ENCODE measurements at regions not wholly inside any gene's neighbourhood (a gene's known extent, or its start where the extent isn't known, plus 50 kb on each side); places are given as distances from the start of the nearest gene placed in this dataset.

- no peak overlapping the region for H3K27ac ChIP-seq (ENCODE audit: low read length)
- no peak for DNase-seq
- 91% methylated on average over 10 of the region's 10 CpGs for WGBS (ENCODE audit: insufficient coverage)
- H3K4me1 ChIP-seq (ENCODE audit: control insufficient read depth, insufficient read depth, low read length), result no peaks in the 10 kb centered on the region
- H3K27me3 ChIP-seq (ENCODE audit: control insufficient read depth, insufficient read depth, low read length), result no peaks in the 10 kb centered on the region
- no peak overlapping the region for H3K4me3 Mint-ChIP-seq
- no peaks in the 10 kb centered on the region for H3K9me3 ChIP-seq (ENCODE audit: control insufficient read depth, insufficient read depth, low read length)
- TF ChIP-seq CTCF (IDR thresholded peaks at IDR 0.05), result no peak
- H3K27ac Mint-ChIP-seq, result no peak overlapping the region
- no peaks in the 10 kb centered on the region for H3K36me3 ChIP-seq (ENCODE audit: control insufficient read depth, insufficient read depth, low read length)
- H3K9me3 Mint-ChIP-seq, result no peaks in the 10 kb centered on the region
- ATAC-seq, result no peak
- H3K36me3 Mint-ChIP-seq, result no peaks in the 10 kb centered on the region
- no peaks in the 10 kb centered on the region for H3K27me3 Mint-ChIP-seq (ENCODE audit: low read depth in 2 of 2)
- intact Hi-C loops (cut with micrococcal nuclease), result no loop called here
- no peaks in the 10 kb centered on the region for H3K4me1 Mint-ChIP-seq
- no peak overlapping the region for H3K4me3 ChIP-seq (ENCODE audit: low read length)
Measured at GRCh38 chr1:55696181-55696754, 481.1 kb upstream of the USP24 start.

- ATAC-seq (no peak), DNase-seq (no peak)
- intact Hi-C loops (cut with micrococcal nuclease), result no loop called here
- TF ChIP-seq CTCF (IDR thresholded peaks at IDR 0.05), result no peak
- 81% methylated on average over 4 of the region's 5 CpGs for WGBS (ENCODE audit: insufficient coverage)
- Histone ChIP-seq H3K9me3 (ENCODE audit: control insufficient read depth, insufficient read depth, low read length) (no peaks in the 10 kb centered on the region), H3K4me3 (ENCODE audit: low read length) (no peak overlapping the region), H3K27me3 (ENCODE audit: control insufficient read depth, insufficient read depth, low read length) (no peaks in the 10 kb centered on the region), H3K36me3 (ENCODE audit: control insufficient read depth, insufficient read depth, low read length) (no peaks in the 10 kb centered on the region), H3K4me1 (ENCODE audit: control insufficient read depth, insufficient read depth, low read length) (no peaks in the 10 kb centered on the region), H3K27ac (ENCODE audit: low read length) (no peak overlapping the region)
- Mint-ChIP-seq H3K27ac (no peak overlapping the region), H3K36me3 (no peaks in the 10 kb centered on the region), H3K27me3 (ENCODE audit: low read depth in 2 of 2) (no peaks in the 10 kb centered on the region), H3K4me3 (no peak overlapping the region), H3K4me1 (no peaks in the 10 kb centered on the region), H3K9me3 (no peaks in the 10 kb centered on the region)
Measured at GRCh38 chr1:55695552-55695951, 480.4 kb upstream of the USP24 start.

GRCh38 chr1:55695151-55695550 is 480.0 kb upstream of the USP24 start:
- no peak overlapping the region for H3K4me3 Mint-ChIP-seq
- no peak for TF ChIP-seq CTCF (IDR thresholded peaks at IDR 0.05)
- WGBS (ENCODE audit: insufficient coverage), result 81% methylated on average over 4 of the region's 4 CpGs
- ATAC-seq (no peak), DNase-seq (no peak)
- H3K9me3 Mint-ChIP-seq, result no peaks in the 10 kb centered on the region
- Histone ChIP-seq H3K4me1 (ENCODE audit: control insufficient read depth, insufficient read depth, low read length) (no peaks in the 10 kb centered on the region), H3K27ac (ENCODE audit: low read length) (no peak overlapping the region), H3K27me3 (ENCODE audit: control insufficient read depth, insufficient read depth, low read length) (no peaks in the 10 kb centered on the region), H3K4me3 (ENCODE audit: low read length) (no peak overlapping the region), H3K9me3 (ENCODE audit: control insufficient read depth, insufficient read depth, low read length) (no peaks in the 10 kb centered on the region), H3K36me3 (ENCODE audit: control insufficient read depth, insufficient read depth, low read length) (no peaks in the 10 kb centered on the region)
- H3K27me3 Mint-ChIP-seq (ENCODE audit: low read depth in 2 of 2), result no peaks in the 10 kb centered on the region
- no peaks in the 10 kb centered on the region for H3K4me1 Mint-ChIP-seq
- intact Hi-C loops (cut with micrococcal nuclease), result no loop called here
- no peak overlapping the region for H3K27ac Mint-ChIP-seq
- H3K36me3 Mint-ChIP-seq, result no peaks in the 10 kb centered on the region

GRCh38 chr1:55694310-55694801 is 479.2 kb upstream of the USP24 start:
- no peak overlapping the region for H3K27ac ChIP-seq (ENCODE audit: low read length)
- H3K9me3 ChIP-seq (ENCODE audit: control insufficient read depth, insufficient read depth, low read length), result no peaks in the 10 kb centered on the region
- H3K4me1 ChIP-seq (ENCODE audit: control insufficient read depth, insufficient read depth, low read length), result no peaks in the 10 kb centered on the region
- no peaks in the 10 kb centered on the region for H3K36me3 Mint-ChIP-seq
- no peak for TF ChIP-seq CTCF (IDR thresholded peaks at IDR 0.05)
- no peaks in the 10 kb centered on the region for H3K36me3 ChIP-seq (ENCODE audit: control insufficient read depth, insufficient read depth, low read length)
- no peaks in the 10 kb centered on the region for H3K27me3 ChIP-seq (ENCODE audit: control insufficient read depth, insufficient read depth, low read length)
- H3K4me3 ChIP-seq (ENCODE audit: low read length), result no peak overlapping the region
- WGBS (ENCODE audit: insufficient coverage), result 83% methylated on average over 2 of the region's 2 CpGs
- intact Hi-C loops (cut with micrococcal nuclease), result no loop called here
- no peak for ATAC-seq
- H3K4me1 Mint-ChIP-seq, result no peaks in the 10 kb centered on the region
- H3K27ac Mint-ChIP-seq, result no peak overlapping the region
- no peak for DNase-seq
- no peaks in the 10 kb centered on the region for H3K27me3 Mint-ChIP-seq (ENCODE audit: low read depth in 2 of 2)
- no peak overlapping the region for H3K4me3 Mint-ChIP-seq
- H3K9me3 Mint-ChIP-seq, result no peaks in the 10 kb centered on the region
